HG03439 (cell line): ENCODE measurements at regions not wholly inside any gene's neighbourhood (a gene's known extent, or its start where the extent isn't known, plus 50 kb on each side); places are given as distances from the start of the nearest gene placed in this dataset.
"Not testable (repeated sequence)": the region's sequence is repeated elsewhere in the genome, so short reads cannot be mapped to it uniquely, and the experiment has no call there.

Experiments used
- ATAC-seq: cut with Tn5 transposase; IDR thresholded peaks from one replicate; pipeline ENCODE4 v1.9.1; 2021; ENCODE audit warnings: mild to moderate bottlenecking, moderate library complexity; ENCODE audit not compliant: unreplicated experiment

DNA sequence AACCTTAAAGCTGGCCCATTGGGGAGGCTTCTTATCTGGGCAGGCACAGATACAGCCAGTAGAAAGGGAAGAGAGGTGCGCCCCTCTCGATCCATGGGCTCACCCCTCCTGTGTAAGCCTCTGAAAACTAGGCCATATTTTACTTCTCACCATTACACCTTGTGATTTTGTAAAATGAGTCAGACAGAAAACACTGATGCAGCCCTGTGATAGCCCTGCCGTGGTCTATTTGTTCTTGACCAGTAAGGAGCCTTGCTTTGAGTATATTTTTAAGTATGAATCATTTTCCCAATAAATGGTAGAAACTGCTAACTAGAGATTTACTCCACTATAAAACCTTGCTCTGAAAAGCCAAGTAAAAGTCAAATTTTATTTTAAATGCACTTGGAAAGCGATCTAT lies 329.8 kb upstream of the MBL2 start:
- no peak for ATAC-seq

DNA sequence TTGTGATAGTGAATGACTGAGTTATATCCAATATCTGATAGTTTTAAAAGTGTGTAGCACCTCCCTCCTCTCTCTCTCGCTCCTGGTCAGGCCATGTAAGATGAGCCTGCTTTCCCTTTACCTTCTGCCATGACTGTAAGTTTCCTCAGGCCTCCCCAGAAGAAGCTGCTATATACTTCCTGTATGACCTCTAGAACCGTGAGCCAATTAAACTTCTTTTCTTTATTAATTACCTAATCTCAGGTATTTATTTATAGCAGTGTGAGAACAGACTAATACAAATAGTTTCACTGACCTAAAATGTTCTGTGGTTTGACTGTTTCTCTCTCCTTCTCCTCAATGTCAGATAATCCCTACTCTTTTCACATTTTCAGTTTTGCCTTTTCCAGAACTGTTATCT lies 321.3 kb upstream of the MBL2 start:
- ATAC-seq: no peak

DNA sequence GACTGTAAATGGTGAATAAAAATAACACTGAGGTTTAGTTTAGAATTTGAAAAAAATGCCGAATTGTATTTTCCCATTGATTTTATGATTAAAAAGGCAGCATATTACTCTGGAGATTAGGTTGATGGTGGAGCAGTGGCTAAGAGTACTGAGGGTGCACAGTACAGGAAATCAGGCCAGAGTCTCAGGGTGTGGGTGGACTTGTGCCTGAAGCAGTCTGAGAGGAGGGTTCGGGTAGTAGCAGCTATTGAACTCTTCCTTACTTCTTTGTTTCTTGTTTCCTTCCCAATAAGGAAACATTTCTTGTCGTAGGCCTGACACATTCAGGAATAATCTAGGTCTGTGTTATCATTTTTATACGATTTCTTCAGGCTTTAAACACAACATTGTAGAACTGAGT lies 319.0 kb upstream of the MBL2 start:
- no peak for ATAC-seq

DNA sequence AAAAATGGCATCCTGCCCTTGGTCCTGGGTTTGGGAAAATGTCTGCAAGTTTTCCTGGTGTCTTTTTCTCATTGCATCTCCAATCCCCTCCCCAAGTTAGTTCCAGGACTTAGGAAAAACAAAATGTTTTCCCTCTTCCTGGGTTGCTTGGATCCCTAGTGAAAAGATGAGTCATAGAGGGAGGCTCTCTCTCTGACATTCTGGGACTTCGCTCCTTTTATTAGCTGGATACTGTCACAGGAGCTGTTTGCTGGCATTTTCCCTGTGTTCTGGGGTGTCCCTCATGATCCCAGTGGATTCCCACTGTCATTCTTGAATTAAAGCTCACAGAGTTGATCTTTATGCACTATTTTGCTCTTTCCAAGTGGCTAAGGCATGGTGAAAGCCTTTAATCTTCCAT lies 316.4 kb upstream of the MBL2 start:
- ATAC-seq: no peak

DNA sequence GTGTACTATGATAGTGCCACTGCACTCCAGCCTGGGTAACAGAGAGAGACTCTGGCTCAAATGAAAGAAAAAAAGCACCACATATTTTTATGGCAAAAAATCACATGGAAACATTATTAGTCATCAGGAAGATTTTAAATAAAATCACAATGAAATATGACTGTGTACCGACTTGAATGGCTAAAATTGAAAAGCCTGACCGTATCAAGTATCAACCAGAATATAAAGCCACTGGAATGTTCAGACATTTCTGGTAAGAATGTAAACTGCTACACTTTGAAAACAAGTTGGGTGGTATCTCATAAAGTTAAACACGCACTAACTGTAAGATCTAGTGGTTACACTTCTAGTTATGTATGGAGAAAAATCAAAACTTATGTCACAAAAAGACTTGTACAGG lies 306.7 kb upstream of the MBL2 start:
- no peak for ATAC-seq

DNA sequence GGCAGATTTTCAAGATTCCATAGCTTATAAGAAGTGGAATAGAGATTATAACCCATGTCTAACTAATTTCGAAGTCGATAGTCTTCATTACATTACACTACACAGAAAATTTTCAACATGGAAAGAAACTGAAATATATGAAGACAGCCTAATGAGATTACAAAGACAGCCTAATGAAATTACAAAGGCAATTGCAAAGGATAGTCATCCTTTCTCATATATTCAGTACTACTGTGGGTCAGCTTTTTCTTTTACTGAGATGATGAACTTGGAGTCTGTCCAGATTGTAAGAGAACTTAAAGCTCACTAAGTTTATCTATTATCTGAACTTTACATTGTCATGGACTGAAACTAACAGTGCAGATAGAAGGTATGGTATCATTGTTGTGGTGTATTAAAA lies 304.4 kb upstream of the MBL2 start:
- no peak for ATAC-seq

DNA sequence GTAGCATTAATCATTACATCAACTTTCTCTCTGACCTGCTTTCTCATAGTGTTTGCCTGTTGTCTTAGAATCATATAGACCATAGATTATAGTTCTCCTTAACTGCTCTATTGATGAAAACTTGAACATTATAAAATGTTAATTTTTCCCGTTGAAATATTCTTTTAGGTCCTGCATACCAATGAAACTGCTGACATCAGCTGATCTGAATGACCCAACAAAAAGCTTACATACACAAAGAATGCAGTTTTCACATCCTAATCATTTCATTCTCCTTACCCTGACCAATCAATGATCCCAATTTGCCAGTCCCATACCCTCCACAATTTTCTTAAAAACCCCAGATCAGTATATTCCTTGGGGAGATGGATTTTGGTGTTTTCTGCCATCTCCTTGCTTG lies 302.9 kb upstream of the MBL2 start:
- ATAC-seq: no peak

DNA sequence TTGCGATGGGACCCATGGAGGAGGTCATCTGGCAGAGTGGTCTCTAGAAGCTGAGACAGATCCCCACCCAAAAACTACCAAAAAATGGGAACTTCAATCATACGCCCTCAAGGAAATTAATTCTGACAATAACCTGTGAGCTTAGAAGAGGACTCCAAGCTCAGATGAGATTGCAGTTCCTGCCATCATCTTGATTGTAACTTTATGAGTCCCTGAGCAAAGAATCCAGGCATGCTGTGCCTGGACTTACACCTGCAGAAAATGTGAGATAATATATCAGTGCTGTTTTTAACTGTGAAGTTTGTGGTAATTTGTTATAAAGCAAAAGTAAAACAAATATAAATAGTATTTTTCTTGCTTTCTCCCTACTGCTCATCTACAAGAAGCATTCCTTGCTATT lies 299.6 kb upstream of the MBL2 start:
- no peak for ATAC-seq

DNA sequence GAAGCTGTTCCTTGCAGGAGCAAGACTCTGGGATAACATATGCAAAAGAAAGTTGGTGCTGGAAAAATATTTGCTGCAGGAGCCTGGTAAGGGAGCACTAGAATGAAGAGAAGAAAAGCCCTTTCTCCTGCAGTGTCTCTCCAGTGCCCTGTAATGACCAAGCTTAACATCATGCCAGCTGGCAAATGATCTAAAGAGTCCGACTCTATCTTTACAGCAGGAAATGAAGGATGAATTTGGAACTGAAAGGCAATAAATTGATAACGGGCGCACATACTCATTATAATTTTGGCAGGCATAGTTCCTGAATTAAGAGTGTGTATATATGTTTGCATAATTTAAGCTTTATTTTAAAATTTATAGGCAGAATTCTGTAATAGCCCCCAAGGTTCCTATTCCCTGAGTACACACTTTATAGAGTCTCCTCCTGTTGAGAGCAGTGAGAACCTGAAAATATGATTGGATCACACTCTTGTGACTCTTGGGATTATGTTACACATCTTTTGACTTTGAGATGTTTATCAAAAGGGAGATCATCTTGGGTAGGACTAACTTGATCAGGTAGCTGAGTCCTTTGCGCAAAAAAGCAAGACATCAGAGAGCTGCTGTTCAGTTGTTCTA lies 299.0 kb upstream of the MBL2 start:
- ATAC-seq: no peak

DNA sequence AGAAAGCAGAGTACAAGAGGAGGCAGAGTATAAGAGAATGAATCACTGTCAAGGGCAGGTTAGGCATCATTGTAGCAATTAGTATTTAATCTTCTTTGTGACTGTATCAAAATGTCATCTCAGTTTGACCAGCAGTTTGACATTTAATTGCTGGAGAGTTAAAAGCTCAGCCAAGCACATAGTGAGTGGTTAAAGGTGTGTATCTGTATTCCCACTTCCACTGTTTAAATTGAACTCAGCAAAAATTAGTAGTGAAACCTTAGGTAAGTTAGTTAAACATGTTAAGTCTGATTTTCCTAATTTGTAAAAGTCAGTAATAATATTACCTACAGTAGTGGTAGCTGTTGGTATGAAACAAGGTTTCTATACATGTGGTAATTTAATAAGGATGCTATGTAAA lies 296.4 kb upstream of the MBL2 start:
- no peak for ATAC-seq

DNA sequence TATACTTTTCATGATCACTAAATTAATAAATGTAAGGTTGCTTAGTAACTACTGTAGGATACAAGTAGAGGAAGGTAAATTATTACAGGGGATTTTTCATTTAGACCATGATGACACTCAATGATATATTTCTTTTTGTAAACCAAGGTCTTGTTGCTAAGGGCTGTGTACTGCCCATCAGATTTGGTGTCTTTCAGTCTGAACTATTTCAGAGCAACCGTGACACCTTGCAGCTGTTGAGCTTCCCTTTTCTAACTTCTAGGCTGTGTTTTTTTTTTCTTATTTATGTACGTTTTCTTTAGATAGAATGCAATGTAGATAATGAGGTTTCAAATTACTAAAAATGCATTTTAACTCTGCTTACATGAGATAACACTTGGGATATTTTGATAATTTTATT lies 292.0 kb upstream of the MBL2 start:
- no peak for ATAC-seq

DNA sequence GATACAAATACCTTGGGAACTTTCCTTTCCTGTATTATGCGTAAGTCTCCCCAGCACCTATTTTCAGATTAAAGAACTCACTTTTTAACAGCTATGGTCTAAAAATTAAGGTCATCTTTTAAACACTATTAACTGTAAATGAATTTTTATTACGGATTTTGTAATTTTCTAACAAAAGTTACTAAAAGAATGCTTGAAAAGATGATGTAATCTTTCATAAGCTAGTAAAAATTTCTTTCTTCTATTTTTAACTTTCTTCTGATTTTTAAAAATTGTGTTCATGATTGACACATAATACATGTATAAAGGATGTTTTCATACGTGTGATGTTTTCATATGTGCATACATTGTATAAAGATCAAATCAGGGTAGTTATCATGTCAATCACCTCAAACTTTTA lies 291.2 kb upstream of the MBL2 start:
- no peak for ATAC-seq

DNA sequence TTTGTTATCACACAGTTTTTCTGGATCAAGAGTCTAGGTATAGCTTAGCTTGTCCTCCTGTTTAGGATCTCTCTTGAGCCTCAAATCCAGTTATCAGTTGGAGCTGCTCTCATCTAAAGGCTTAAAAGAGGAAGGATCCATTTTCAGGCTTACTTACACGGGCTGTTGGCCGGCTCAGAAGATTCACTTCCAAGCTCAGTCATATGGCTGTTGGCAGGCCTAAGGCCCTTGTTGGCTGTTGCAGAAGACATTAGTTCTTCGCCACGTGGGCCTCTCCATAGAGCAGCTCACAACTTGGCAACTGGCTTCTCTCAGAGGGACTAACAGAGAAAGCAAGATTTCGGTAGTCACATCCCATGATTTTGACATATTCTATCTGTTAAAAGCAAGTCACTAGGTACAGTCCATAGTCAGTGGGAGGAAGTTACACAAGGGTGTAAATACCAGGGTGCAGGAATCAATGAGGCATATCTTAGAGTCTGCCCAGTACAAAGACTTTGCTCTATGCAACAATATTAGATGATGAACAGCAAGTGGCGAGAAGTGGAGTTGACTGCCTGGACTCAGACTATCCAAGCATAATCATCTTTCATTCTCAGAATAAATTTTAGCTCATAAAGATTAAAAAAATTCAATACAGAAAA lies 280.1 kb upstream of the MBL2 start:
- ATAC-seq: no peak

DNA sequence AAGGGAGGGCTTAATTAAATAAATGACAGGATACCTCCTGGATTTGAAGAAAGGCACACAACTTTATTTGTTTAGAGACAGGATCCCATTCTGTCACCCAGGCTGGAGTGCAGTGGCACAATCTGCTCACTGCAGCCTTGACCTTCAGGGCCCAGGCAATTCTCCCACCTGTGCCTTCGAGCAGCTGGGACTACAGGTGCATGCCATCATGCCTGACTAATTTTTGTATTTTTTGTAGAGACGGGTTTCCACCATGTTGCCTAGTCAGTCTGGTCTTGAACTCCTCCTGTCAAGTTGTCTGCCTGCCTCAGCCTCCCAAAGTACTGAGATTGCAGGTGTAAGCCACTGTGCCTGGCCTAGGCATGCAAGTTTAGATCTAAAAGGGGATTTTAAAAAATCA lies 272.7 kb upstream of the MBL2 start:
- ATAC-seq: no peak

DNA sequence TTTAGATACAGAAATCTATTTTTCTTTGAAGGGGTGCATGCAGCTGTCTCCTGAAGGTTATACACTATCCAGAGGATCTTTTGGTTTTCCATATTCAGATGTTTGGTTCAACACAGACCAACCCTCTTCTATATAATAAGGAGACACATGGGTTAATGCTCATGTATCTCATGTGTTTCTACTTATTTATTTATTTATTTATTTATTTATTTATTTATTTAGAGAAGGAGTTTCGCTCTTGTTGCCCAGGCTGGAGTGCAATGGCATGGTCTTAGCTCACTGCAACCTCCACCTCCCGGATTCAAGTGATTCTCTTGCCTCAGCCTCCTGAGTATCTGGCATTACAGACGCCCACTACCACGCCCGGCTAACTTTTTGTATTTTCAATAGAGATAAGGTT lies 263.2 kb upstream of the MBL2 start:
- ATAC-seq: not testable (repeated sequence)

DNA sequence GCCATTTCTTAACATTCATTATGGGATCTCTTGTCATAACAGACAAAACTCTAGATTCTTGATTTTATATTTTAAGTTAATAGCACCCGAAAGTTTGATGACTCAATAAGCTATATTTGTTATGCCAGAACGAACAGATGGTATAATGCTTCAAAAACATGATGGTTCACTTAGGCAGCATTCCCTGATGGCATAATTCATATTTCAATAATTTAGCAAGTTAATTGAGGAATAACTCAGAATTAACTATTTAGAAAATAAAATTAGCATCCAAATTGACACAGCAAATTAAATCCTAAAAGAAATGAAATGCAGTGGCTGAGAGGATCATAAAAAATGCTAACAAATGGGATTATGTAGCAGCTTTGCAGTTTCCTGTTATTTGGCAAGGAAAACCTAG lies 260.8 kb upstream of the MBL2 start:
- ATAC-seq: no peak

DNA sequence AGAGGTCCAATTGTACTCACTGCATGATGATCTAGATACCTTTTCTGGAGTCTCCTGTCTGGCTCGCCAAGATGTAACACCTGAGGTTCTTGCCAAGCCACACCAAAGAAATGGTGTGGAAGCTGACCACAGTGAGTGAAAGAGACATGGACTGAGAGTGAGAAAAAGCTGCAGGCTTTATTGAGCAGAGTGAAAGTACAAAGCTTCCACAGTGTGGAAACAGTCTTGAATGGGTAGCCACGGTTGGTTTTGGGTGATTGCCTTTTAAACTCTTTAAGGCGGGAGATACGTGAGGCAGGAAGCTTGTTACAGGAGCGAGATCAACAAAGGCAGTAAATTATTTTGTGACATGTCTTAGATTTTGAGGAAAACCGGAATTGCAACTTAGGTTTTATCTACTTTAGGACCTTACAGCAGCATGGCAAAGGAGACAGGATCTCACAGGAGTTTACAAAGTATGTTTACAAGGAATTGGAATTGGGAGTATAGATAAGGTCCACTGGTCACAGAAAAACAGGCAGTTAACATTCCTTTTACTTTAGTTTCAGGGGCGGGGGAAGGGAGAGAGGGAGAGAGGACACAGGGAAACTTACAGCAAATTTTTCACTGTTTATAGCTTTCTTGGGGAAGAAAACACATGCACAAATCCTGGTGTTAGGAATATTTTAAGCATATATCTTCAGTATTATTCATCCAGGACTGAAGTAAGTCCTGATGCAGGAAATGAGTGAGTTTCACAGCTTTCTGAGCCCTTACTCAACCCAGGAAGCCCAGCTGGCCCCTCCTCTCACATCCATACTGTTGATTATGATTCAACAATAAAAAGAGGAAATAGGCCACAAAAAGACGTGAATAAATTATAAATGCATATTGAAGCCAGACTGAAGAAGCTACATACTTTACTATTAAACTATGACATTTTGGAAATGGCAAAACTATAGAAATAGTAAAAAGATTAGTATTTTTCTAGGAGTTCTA lies 257.6 kb upstream of the MBL2 start:
- ATAC-seq: not testable (repeated sequence)

DNA sequence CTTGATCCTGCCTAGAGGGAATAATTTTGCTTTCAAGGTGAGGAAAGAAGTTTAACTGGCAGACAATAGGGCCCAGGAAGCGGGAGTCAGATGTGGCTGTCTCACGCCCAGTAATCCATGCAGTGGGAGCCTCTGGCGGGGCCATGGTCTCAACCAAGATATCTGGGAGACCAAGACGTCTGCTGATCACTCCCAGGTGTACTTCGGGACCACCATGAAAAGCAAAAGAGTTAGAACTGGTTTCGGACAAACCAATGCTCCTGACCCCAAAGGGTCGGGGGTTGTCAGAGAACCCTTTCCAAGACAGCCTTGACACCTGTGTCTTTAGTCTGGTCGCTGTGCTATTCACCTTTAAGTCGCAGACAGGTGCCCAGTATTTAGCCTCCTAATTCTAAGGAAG lies 256.9 kb upstream of the MBL2 start:
- no peak for ATAC-seq

DNA sequence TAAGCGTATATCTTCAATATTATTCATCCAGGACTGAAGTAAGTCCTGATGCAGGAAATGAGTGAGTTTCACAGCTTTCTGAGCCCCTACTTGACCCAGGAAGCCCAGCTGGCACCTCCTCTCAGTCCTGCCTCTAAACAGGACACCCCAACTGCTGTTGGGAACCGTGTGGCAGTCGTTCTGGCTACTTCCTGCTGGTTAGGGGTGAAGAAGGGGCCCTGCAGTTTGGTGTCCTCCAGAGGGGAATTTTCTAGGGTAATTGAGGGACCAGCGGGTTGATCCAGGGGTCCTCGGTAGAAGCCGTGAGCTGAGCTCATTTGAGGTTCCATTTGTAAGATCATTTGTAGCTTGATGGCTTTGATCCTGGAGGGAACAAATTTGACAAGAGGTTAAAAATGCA lies 253.2 kb upstream of the MBL2 start:
- ATAC-seq: not testable (repeated sequence)

DNA sequence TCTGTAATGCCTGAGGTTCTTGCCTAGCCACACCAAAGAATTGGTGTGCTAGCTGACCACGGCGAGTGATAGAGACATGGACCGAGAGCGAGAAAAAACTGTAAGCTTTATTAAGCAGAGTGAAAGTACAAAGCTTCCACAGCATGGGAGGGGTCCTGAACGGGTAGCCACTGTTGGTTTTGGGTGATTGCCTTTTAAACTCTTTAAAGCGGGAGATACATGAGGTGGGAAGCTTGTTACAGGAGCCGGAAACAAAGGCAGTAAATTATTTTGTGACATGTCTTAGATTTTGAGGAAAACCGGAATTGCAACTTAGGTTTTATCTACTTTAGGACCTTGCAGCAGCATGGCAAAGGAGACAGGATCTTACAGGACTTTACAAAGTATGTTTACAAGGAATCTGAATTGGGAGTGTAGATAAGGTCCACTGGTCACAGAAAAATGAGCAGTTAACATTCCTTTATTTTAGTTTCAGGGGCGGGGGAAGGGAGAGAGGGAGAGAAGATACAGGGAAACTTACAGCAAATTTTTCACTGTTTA lies 252.7 kb upstream of the MBL2 start:
- no peak for ATAC-seq

DNA sequence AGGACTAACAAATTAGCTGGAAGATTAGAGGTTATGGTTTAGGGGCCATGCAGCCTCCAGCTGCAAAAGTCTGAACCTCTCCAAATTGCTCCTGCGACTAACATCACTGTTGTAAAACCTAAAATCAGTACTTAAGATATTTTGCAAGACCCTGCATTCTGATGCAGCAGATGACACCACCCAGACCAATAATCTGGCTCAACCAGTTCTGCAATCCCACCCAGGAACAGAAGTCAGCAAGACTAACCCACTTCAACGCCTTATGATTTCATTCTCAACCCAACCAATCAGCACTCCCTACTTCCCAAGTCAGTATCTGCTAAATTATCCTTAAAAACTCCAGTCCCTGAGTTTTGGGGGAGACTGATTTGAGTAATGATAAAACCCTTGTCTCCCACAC lies 250.8 kb upstream of the MBL2 start:
- no peak for ATAC-seq

DNA sequence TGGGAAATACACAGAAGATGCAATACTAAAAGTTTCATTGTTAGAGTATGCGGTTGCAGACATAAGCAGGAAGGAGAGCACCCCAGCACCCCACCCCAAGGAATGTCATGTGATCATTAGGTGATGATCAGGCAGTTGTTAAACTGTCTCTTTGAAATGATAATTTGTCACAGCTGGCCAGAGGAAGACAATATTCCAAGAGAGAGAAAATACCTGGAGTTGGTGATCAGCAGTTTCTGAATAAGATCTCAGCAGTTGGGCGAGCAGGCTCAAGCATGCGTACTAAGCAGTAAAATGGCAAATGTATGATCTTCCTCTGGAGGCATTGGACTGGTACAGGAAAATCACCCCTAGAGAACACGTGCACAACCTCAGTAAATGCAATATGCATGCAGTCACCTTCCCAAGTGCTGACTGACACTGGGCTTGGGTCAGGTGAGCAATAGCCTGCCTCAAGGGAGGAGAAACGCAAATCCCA lies 250.1 kb upstream of the MBL2 start:
- ATAC-seq: no peak
